GM23338 (cell line): ENCODE measurements at regions not wholly inside any gene's neighbourhood (a gene's known extent, or its start where the extent isn't known, plus 50 kb on each side); places are given as distances from the start of the nearest gene placed in this dataset.

Source experiments
- ATAC-seq: fragments of 200-7000 bp; cut with Tn5 transposase; 3 replicates; pipeline ENCODE4 v1.9.1; 2020
- DNase-seq: peaks from one replicate; pipeline ENCODE4 v3.0.0-alpha.2; 2015; ENCODE audit warnings: low spot score
- H2AFZ ChIP-seq: fragments of 200-600 bp; sonication (generic); 2 replicates; pipeline ENCODE4 v1.8.0; 2016; ENCODE audit warnings: antibody characterized with exemption, mild to moderate bottlenecking, moderate library complexity
- H3F3A ChIP-seq: fragments of 200-600 bp; sonication (generic); replicated peaks from 2 replicates; pipeline ENCODE4 v1.8.0; 2017; ENCODE audit warnings: antibody characterized with exemption, mixed run types, low read depth
- H3K27ac ChIP-seq: fragments of 200-600 bp; sonication (generic); 2 replicates; pipeline ENCODE4 v1.6.1; 2016; ENCODE audit warnings: low read depth
- H3K27me3 ChIP-seq: fragments of 200-600 bp; sonication (generic); 2 replicates; pipeline ENCODE4 v1.8.0; 2016; ENCODE audit warnings: mild to moderate bottlenecking, mixed run types, moderate library complexity; ENCODE audit not compliant: insufficient read depth
- H3K36me3 ChIP-seq: fragments of 200-600 bp; sonication (generic); 2 replicates; pipeline ENCODE4 v1.8.0; 2016; ENCODE audit warnings: mild to moderate bottlenecking; ENCODE audit not compliant: insufficient read depth
- H3K4me1 ChIP-seq: fragments of 200-600 bp; sonication (generic); 2 replicates; pipeline ENCODE4 v1.8.0; 2016; ENCODE audit warnings: mild to moderate bottlenecking, moderate library complexity; ENCODE audit not compliant: insufficient read depth
- H3K4me2 ChIP-seq: fragments of 200-600 bp; sonication (generic); 2 replicates; pipeline ENCODE4 v1.7.1; 2017; ENCODE audit warnings: mixed run types
- H3K4me3 ChIP-seq: fragments of 200-600 bp; sonication (generic); 2 replicates; pipeline ENCODE4 v1.6.1; 2016; ENCODE audit warnings: mixed run types
- H3K79me2 ChIP-seq: fragments of 200-600 bp; sonication (generic); replicated peaks from 2 replicates; pipeline ENCODE4 v1.8.0; 2017; ENCODE audit warnings: mild to moderate bottlenecking; ENCODE audit not compliant: insufficient read depth
- H3K9me2 ChIP-seq: fragments of 200-600 bp; sonication (generic); 2 replicates; pipeline ENCODE4 v1.8.0; 2017; ENCODE audit not compliant: insufficient read depth
- H4K20me1 ChIP-seq: fragments of 200-600 bp; sonication (generic); replicated peaks from 2 replicates; pipeline ENCODE4 v1.8.0; 2017; ENCODE audit warnings: mild to moderate bottlenecking; ENCODE audit not compliant: insufficient read depth
- H3K27ac Mint-ChIP-seq: 2 replicates; pipeline ENCODE4 v1.8.0; 2020; ENCODE audit warnings: inconsistent platforms, mild to moderate bottlenecking, moderate library complexity, mixed read lengths
- H3K27me3 Mint-ChIP-seq: 3 replicates; pipeline ENCODE4 v1.8.0; 2022; ENCODE audit warnings: low read depth, mild to moderate bottlenecking, moderate library complexity, mixed read lengths, inconsistent platforms; ENCODE audit not compliant: insufficient read depth, poor library complexity
- H3K36me3 Mint-ChIP-seq: 3 replicates; pipeline ENCODE4 v1.8.0; 2021; ENCODE audit warnings: low read depth, mild to moderate bottlenecking, inconsistent platforms, moderate library complexity, mixed read lengths
- H3K4me1 Mint-ChIP-seq: 3 replicates; pipeline ENCODE4 v1.8.0; 2020; ENCODE audit warnings: mild to moderate bottlenecking, inconsistent platforms, mixed read lengths
- H3K4me3 Mint-ChIP-seq: 3 replicates; pipeline ENCODE4 v1.8.0; 2021; ENCODE audit warnings: moderate library complexity, mild to moderate bottlenecking, inconsistent platforms, mixed read lengths
- H3K9me3 Mint-ChIP-seq: 3 replicates; pipeline ENCODE4 v1.8.0; 2020; ENCODE audit warnings: moderate library complexity, mild to moderate bottlenecking, inconsistent platforms, mixed read lengths
- ETS1 ChIP-seq: IDR thresholded peaks from 2 replicates; pipeline ENCODE4 v1.6.1; 2016; ENCODE audit warnings: antibody characterized with exemption
- EZH2 ChIP-seq: fragments of 200-600 bp; sonication (generic); IDR thresholded peaks from one replicate; pipeline ENCODE4 v1.8.0; 2017; ENCODE audit warnings: antibody characterized with exemption, mild to moderate bottlenecking, low read depth; ENCODE audit not compliant: unreplicated experiment
- EZH2phosphoT487 ChIP-seq: fragments of 200-600 bp; sonication (generic); IDR thresholded peaks from one replicate; pipeline ENCODE4 v1.8.1; 2018; ENCODE audit warnings: antibody characterized with exemption; ENCODE audit not compliant: unreplicated experiment
- JUNB ChIP-seq: IDR thresholded peaks from one replicate; pipeline ENCODE4 v1.6.1; 2016; ENCODE audit warnings: antibody characterized with exemption; ENCODE audit not compliant: unreplicated experiment
- NANOG ChIP-seq: IDR thresholded peaks from 2 replicates; pipeline ENCODE4 v1.6.1; 2016; ENCODE audit warnings: antibody characterized with exemption, borderline replicate concordance
- POLR2AphosphoS5 ChIP-seq: IDR thresholded peaks from 2 replicates; pipeline ENCODE4 v1.6.1; 2016; ENCODE audit warnings: antibody characterized with exemption, low read depth
- ZNF114 ChIP-seq: fragments of 250-450 bp; sonication (Bioruptor Pico); IDR thresholded peaks from 2 replicates; pipeline ENCODE4 v1.5.0; 2020; ENCODE audit warnings: mild to moderate bottlenecking, moderate library complexity
- ZNF331 ChIP-seq: fragments of 250-450 bp; sonication (Bioruptor Pico); IDR thresholded peaks from 2 replicates; pipeline ENCODE4 v1.5.0; 2020; ENCODE audit warnings: low read depth, mild to moderate bottlenecking, moderate library complexity
- ZNF462 ChIP-seq: fragments of 250-450 bp; sonication (Bioruptor Pico); IDR thresholded peaks from 2 replicates; pipeline ENCODE4 v1.5.0; 2020; ENCODE audit warnings: mild to moderate bottlenecking, moderate library complexity
- TF ChIP-seq, protein P1 (sequence below), 2 experiments: fragments of 200-600 bp in 1 of 2; sonication (generic) in 1 of 2; conservative IDR thresholded peaks; 2 replicates each; pipeline versions ENCODE4 v1.5.1 to v1.6.1; 2016 to 2017; ENCODE audit warnings: antibody characterized with exemption in 2 of 2, low read depth in 2 of 2, mild to moderate bottlenecking in 2 of 2, moderate library complexity in 1 of 2

- Histone ChIP-seq H3K9me2 (peaks cover 11% of the 10 kb centered on the region), H3K4me2 (no peak overlapping the region), H3F3A (no peaks in the 10 kb centered on the region), H3K4me3 (no peak overlapping the region), H3K27me3 (no peaks in the 10 kb centered on the region), H3K36me3 (no peaks in the 10 kb centered on the region), H3K27ac (no peak overlapping the region), H4K20me1 (no peaks in the 10 kb centered on the region), H3K79me2 (no peaks in the 10 kb centered on the region), H2AFZ (no peak overlapping the region), H3K4me1 (no peaks in the 10 kb centered on the region)
- no peaks in the 10 kb centered on the region for H3K36me3 Mint-ChIP-seq
- H3K4me3 Mint-ChIP-seq = no peak overlapping the region
- no peaks in the 10 kb centered on the region for H3K4me1 Mint-ChIP-seq
- peaks cover 4% of the 10 kb centered on the region for H3K27me3 Mint-ChIP-seq
- H3K27ac Mint-ChIP-seq = no peak overlapping the region
- no peak for DNase-seq
- no peak for ATAC-seq
- TF ChIP-seq NANOG = no peak
- TF ChIP-seq, protein P1, sequence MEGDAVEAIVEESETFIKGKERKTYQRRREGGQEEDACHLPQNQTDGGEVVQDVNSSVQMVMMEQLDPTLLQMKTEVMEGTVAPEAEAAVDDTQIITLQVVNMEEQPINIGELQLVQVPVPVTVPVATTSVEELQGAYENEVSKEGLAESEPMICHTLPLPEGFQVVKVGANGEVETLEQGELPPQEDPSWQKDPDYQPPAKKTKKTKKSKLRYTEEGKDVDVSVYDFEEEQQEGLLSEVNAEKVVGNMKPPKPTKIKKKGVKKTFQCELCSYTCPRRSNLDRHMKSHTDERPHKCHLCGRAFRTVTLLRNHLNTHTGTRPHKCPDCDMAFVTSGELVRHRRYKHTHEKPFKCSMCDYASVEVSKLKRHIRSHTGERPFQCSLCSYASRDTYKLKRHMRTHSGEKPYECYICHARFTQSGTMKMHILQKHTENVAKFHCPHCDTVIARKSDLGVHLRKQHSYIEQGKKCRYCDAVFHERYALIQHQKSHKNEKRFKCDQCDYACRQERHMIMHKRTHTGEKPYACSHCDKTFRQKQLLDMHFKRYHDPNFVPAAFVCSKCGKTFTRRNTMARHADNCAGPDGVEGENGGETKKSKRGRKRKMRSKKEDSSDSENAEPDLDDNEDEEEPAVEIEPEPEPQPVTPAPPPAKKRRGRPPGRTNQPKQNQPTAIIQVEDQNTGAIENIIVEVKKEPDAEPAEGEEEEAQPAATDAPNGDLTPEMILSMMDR (conservative IDR thresholded peaks at IDR 0.05; ENCODE audit: low read depth in 2 of 2) = no peak
- H3K9me3 Mint-ChIP-seq = no peaks in the 10 kb centered on the region
Measured at GRCh38 chr2:16156411-16156810, 216.1 kb downstream of the MYCN start.

GRCh38 chr2:16155766-16156165 is 215.4 kb downstream of the MYCN start:
- Mint-ChIP-seq H3K36me3 (no peaks in the 10 kb centered on the region), H3K4me1 (no peaks in the 10 kb centered on the region)
- H3K4me2 ChIP-seq = no peak overlapping the region
- TF ChIP-seq ETS1 = no peak
- no peak for TF ChIP-seq ZNF462 (CRISPR knock-in tag)
- TF ChIP-seq, protein P1 (conservative IDR thresholded peaks at IDR 0.05; ENCODE audit: low read depth in 2 of 2) = no peak
- no peak for TF ChIP-seq EZH2phosphoT487
- no peak for TF ChIP-seq EZH2
- no peak for TF ChIP-seq POLR2AphosphoS5
- TF ChIP-seq NANOG = no peak
- no peak for TF ChIP-seq JUNB
- no peak for TF ChIP-seq ZNF331 (CRISPR knock-in tag)
- TF ChIP-seq ZNF114 (CRISPR knock-in tag) = no peak

More at GRCh38 chr2:16155766-16156165, 215.4 kb downstream of the MYCN start:
- Histone ChIP-seq H3K27ac (no peak overlapping the region), H3K36me3 (no peaks in the 10 kb centered on the region), H2AFZ (peak overlapping the region; percentile 86), H4K20me1 (no peaks in the 10 kb centered on the region), H3K4me1 (no peaks in the 10 kb centered on the region), H3F3A (no peaks in the 10 kb centered on the region), H3K27me3 (no peaks in the 10 kb centered on the region), H3K4me3 (no peak overlapping the region), H3K79me2 (no peaks in the 10 kb centered on the region), H3K9me2 (peaks cover 9% of the 10 kb centered on the region; the same call in 1 of the 2 replicates)
- no peaks in the 10 kb centered on the region for H3K9me3 Mint-ChIP-seq
- ATAC-seq (no peak), DNase-seq (no peak)
- peaks cover 4% of the 10 kb centered on the region for H3K27me3 Mint-ChIP-seq
- no peak overlapping the region for H3K4me3 Mint-ChIP-seq
- H3K27ac Mint-ChIP-seq = no peak overlapping the region
